Upper lobe of left lung (tissue), 6 donors: ENCODE measurements at regions not wholly inside any gene's neighbourhood (a gene's known extent, or its start where the extent isn't known, plus 50 kb on each side); places are given as distances from the start of the nearest gene placed in this dataset.

Experiments used
- ATAC-seq, 2 donors: fragments of 200-7000 bp; cut with Tn5 transposase; one replicate each; pipeline ENCODE4 v1.9.1; 2022; ENCODE audit warnings: mild to moderate bottlenecking in 2 of 2, moderate library complexity in 2 of 2; ENCODE audit not compliant: low FRiP score in 2 of 2
- DNase-seq, 2 donors: peaks; one replicate each; pipeline ENCODE4 v3.0.0-alpha.2; 2019 to 2020
- H3K27ac ChIP-seq, 4 donors: fragments of 200-600 bp; sonication (generic); one replicate each; pipeline ENCODE4 v1.5.1; 2016 to 2019
- H3K27me3 ChIP-seq, 4 donors: fragments of 200-600 bp; sonication (generic); one replicate each; pipeline ENCODE4 v1.5.1; 2017 to 2019
- H3K36me3 ChIP-seq, 4 donors: fragments of 200-600 bp; sonication (generic); one replicate each; pipeline ENCODE4 v1.5.1; 2016 to 2019
- H3K4me1 ChIP-seq, 4 donors: fragments of 200-600 bp; sonication (generic); one replicate each; pipeline ENCODE4 v1.5.1; 2018 to 2019
- H3K4me3 ChIP-seq, 4 donors: fragments of 200-600 bp; sonication (generic); one replicate each; pipeline ENCODE4 v1.5.1; 2017 to 2019; ENCODE audit warnings: mild to moderate bottlenecking in 2 of 4, moderate library complexity in 1 of 4
- H3K9me3 ChIP-seq, 4 donors: fragments of 200-600 bp; sonication (generic); one replicate each; pipeline ENCODE4 v1.5.1; 2018 to 2019
- EP300 ChIP-seq, 4 donors: sonication (generic); formaldehyde crosslinking; IDR thresholded peaks; one replicate each; pipeline ENCODE4 v1.5.1; 2017; ENCODE audit warnings: antibody characterized with exemption in 4 of 4, control low read depth in 2 of 4
- POLR2A ChIP-seq, 4 donors: fragments of 450-650 bp; IDR thresholded peaks; one replicate each; pipeline ENCODE4 v1.5.1; 2016 to 2017; ENCODE audit warnings: antibody characterized with exemption in 4 of 4, mild to moderate bottlenecking in 2 of 4
- POLR2AphosphoS5 ChIP-seq, 2 donors: sonication (generic); formaldehyde crosslinking; IDR thresholded peaks; one replicate each; pipeline ENCODE4 v1.5.1; 2017; ENCODE audit warnings: antibody characterized with exemption in 2 of 2
- WGBS, 2 donors: methylation state at CpG; one replicate each; pipeline ENCODE4 v1.1.5; 2017 to 2018; 5-methylcytosine and 5-hydroxymethylcytosine counted together
- TF ChIP-seq, protein P1 (sequence below), 6 experiments: fragments of 450-650 bp in 4 of 6; fragments of 200-600 bp in 2 of 6; sonication (generic) in 2 of 6; IDR thresholded peaks; one replicate each; pipeline ENCODE4 v1.5.1; 2016 to 2019; ENCODE audit warnings: antibody characterized with exemption in 6 of 6
- donor health status: DM: no; HTN: no; CAD: no; lungs with moderate emphysema.
- donor health status: DM: no; HTN: yes; CAD: no; lungs with severe emphysema.

DNA sequence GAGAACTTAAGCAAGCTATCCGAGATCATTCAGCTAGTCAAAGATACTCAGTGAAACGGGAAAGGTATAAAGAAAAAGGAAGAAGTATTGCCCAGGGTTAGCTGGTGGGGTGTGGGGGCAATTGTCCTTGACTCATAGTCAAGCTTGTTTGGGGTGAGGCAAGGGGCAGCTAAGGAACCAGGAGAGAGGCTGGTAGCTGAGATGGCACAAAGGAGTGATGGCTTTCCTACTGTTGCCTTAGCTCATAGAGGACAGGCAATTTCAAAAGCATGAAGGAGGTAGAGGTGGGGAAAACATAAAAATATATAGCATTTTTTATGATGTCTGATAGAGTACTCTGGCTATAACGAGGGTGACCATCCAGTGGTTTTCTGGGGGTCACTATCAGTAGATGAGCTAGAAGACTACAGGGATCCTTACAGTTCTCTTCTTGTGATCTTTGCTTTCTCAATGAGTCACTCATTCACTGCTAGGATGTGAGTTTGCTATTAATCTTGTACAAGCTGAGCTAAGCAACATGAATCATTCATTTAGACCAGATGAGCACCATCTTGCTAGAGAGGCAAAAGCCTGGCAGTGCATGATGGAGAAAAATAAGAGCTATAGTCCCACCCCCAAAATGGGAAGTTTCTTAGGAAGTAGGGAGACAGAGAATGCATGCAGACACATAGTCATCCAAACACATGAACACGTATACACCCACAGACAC lies 207.1 kb upstream of the PFN2 start:
- H3K36me3 ChIP-seq = no peaks in the 10 kb centered on the region
- no peaks in the 10 kb centered on the region for H3K27me3 ChIP-seq
- ATAC-seq = no peak
- H3K4me1 ChIP-seq = no peaks in the 10 kb centered on the region
- whole genome bisulfite sequencing, 2 donors = 89 to 92% methylated on average over 4 of the region's 4 CpGs
- no peak overlapping the region for H3K4me3 ChIP-seq
- DNase-seq = no peak
- no peak overlapping the region for H3K27ac ChIP-seq
- no peaks in the 10 kb centered on the region for H3K9me3 ChIP-seq
- TF ChIP-seq EP300 (IDR thresholded peaks at IDR 0.05) = no peak
- TF ChIP-seq POLR2A (IDR thresholded peaks at IDR 0.05) = no peak
- TF ChIP-seq POLR2AphosphoS5 (IDR thresholded peaks at IDR 0.05) = no peak
- TF ChIP-seq, protein P1, sequence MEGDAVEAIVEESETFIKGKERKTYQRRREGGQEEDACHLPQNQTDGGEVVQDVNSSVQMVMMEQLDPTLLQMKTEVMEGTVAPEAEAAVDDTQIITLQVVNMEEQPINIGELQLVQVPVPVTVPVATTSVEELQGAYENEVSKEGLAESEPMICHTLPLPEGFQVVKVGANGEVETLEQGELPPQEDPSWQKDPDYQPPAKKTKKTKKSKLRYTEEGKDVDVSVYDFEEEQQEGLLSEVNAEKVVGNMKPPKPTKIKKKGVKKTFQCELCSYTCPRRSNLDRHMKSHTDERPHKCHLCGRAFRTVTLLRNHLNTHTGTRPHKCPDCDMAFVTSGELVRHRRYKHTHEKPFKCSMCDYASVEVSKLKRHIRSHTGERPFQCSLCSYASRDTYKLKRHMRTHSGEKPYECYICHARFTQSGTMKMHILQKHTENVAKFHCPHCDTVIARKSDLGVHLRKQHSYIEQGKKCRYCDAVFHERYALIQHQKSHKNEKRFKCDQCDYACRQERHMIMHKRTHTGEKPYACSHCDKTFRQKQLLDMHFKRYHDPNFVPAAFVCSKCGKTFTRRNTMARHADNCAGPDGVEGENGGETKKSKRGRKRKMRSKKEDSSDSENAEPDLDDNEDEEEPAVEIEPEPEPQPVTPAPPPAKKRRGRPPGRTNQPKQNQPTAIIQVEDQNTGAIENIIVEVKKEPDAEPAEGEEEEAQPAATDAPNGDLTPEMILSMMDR (IDR thresholded peaks at IDR 0.05) = no peak

DNA sequence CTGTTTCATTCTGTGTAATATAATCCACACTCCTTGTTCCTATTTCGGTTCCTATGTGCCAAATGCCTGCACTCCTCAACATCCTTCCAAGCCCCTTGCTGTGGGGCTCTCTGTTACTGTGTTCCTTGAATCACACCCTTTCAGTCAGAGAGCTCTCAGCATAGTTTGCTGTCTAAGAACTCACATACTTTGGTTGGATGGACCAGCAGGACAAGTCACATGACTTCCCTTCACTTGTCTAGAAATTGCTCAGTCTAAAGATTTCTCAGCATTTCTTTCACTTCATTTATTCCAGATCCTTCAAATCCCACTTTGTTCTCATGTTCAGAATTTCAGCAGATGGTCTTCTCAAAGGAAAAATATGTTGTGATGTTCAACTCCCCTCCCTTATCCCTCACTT lies 203.5 kb upstream of the PFN2 start:
- Histone ChIP-seq H3K9me3 (no peaks in the 10 kb centered on the region), H3K4me1 (no peaks in the 10 kb centered on the region), H3K27me3 (no peaks in the 10 kb centered on the region), H3K4me3 (no peak overlapping the region), H3K36me3 (no peaks in the 10 kb centered on the region), H3K27ac (no peak overlapping the region)
- DNase-seq = no peak
- ATAC-seq = no peak
- WGBS, 2 donors = 55 to 78% methylated on average over 1 of the region's 1 CpG
- TF ChIP-seq POLR2AphosphoS5 (IDR thresholded peaks at IDR 0.05) (no peak), EP300 (IDR thresholded peaks at IDR 0.05) (no peak), POLR2A (IDR thresholded peaks at IDR 0.05) (no peak)
- TF ChIP-seq, protein P1 (IDR thresholded peaks at IDR 0.05) = no peak

DNA sequence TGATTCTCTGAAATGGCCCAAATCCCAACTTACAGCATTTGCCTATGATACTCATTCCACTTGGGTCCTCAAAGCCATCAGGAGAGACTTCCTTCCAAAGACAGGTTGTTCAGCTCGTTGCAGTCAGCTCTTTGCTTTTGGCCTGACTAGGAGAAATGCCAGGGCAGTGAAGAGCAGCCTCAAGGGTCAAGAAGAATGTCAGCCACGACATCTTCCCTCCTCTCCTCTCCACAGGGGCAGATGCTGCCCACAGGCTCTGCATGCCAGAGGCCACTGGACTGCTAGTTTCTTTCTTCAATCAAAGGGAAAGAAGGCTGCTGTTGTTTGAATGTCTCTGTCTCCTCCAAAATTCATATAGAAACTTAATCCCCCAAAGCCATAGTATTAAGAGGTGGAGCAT lies 201.7 kb upstream of the PFN2 start:
- Histone ChIP-seq H3K27me3 (no peaks in the 10 kb centered on the region), H3K36me3 (no peaks in the 10 kb centered on the region), H3K4me3 (no peak overlapping the region), H3K4me1 (no peaks in the 10 kb centered on the region), H3K27ac (no peak overlapping the region), H3K9me3 (no peaks in the 10 kb centered on the region)
- ATAC-seq (no peak), DNase-seq (no peak)
- TF ChIP-seq POLR2A (IDR thresholded peaks at IDR 0.05) (no peak), POLR2AphosphoS5 (IDR thresholded peaks at IDR 0.05) (no peak), EP300 (IDR thresholded peaks at IDR 0.05) (no peak)
- TF ChIP-seq, protein P1 (IDR thresholded peaks at IDR 0.05) = no peak
- WGBS, 2 donors = 50 to 84% methylated on average over 2 of the region's 2 CpGs

DNA sequence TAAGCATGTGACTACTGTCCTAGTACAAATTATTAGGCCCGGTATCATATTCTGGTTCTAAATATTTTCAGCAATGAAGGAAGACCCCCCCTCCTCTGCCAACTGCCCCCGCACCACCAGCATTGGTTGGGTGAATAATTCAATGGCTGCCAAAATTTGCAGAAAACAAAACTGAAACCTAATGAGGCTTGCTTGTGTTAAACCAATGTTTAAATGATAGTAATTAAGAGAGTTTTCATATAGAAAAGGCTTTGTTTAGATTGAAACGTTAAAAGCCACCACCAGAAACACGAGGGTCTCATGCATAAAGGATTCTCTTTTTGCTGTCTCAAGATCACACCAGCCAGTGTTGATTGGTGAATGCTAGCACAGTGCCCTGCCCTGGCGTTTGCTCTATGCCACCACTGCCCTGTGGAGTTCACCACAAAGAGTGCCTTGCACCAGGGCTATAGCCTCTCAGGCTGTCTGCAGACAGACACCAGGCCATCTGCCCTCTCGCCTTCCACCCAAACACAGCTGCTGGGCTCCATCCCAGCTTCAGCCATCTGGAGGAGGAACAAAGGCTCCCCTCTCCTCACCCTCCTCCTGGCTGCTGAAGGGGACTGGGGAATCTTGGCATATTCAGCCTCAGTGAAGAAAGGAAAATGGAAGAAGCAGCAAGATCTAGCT lies 200.3 kb upstream of the PFN2 start:
- no peaks in the 10 kb centered on the region for H3K27me3 ChIP-seq
- TF ChIP-seq POLR2A (IDR thresholded peaks at IDR 0.05) = no peak
- TF ChIP-seq POLR2AphosphoS5 (IDR thresholded peaks at IDR 0.05) = no peak
- TF ChIP-seq, protein P1 (IDR thresholded peaks at IDR 0.05) = no peak
- no peak for TF ChIP-seq EP300 (IDR thresholded peaks at IDR 0.05)
- no peak overlapping the region for H3K27ac ChIP-seq
- no peak for ATAC-seq
- WGBS, 2 donors = 72 to 80% methylated on average over 6 of the region's 6 CpGs
- H3K36me3 ChIP-seq = no peaks in the 10 kb centered on the region
- no peak for DNase-seq
- no peaks in the 10 kb centered on the region for H3K4me1 ChIP-seq
- no peak overlapping the region for H3K4me3 ChIP-seq
- no peaks in the 10 kb centered on the region for H3K9me3 ChIP-seq
